ENCODE measurements at regions not wholly inside any gene's neighbourhood (a gene's known extent, or its start where the extent isn't known, plus 50 kb on each side); places are given as distances from the start of the nearest gene placed in this dataset.

DNA sequence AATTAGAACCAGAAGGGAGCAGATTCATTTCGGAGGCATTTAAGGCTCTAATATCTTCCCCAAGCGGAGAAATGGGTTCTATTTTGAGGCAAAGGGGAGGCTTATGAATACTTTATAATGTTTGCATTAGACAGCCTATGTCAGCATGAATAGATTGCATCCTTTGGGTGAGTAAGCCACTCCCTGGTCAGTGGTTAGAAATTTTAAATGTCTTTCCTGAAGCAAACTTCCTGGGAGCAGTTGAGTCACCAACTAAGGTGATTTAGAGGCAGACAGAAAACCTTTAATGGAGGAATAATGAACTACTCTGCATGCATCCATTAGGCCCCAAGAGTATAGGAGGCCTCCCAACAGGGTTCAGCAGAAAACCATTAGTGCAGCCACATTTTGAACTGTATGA lies 204.9 kb downstream of the ELAVL2 start:
- H3K56ac ChIP-seq (ENCODE audit: extremely low read depth, insufficient read depth, low read length): no peak overlapping the region
- intact Hi-C loops (cut with micrococcal nuclease): no loop called here
- no peak overlapping the region for H2BK5ac ChIP-seq (ENCODE audit: low read depth, low read length, poor library complexity, severe bottlenecking)
- H3K36me3 ChIP-seq (ENCODE audit: control insufficient read depth, insufficient read depth, low read length): no peaks in the 10 kb centered on the region
- H3K9ac ChIP-seq (ENCODE audit: low read depth, low read length): no peak overlapping the region
- H3K4me1 ChIP-seq (ENCODE audit: control insufficient read depth, insufficient read depth, low read length): no peaks in the 10 kb centered on the region
- H2AK5ac ChIP-seq (ENCODE audit: low read depth, low read length): no peak overlapping the region
- no peaks in the 10 kb centered on the region for H4K20me1 ChIP-seq (ENCODE audit: insufficient read depth, low read length)
- H3K14ac ChIP-seq (replicated peaks; ENCODE audit: low read depth, low read length): no peak overlapping the region
- H2BK120ac ChIP-seq (ENCODE audit: low read depth, low read length): no peak overlapping the region
- H3K18ac ChIP-seq (ENCODE audit: low read depth, low read length): no peak overlapping the region
- H3K9me1 ChIP-seq (ENCODE audit: insufficient read depth, low read length): no peaks in the 10 kb centered on the region
- no peak for DNase-seq
- POLR2A ChIA-PET (ENCODE audit: unreplicated experiment): no interaction called here
- no peak overlapping the region for H3K4me3 ChIP-seq (ENCODE audit: insufficient read depth, low read depth, low read length)
- H4K5ac ChIP-seq (ENCODE audit: low read depth, low read length): no peak overlapping the region
- no peak overlapping the region for H2BK20ac ChIP-seq (ENCODE audit: low read depth, low read length)
- H4K91ac ChIP-seq (ENCODE audit: insufficient read depth, low read depth, low read length): no peak overlapping the region
- H3K27me3 ChIP-seq (ENCODE audit: control insufficient read depth, insufficient read depth, low read length): no peaks in the 10 kb centered on the region
- no peaks in the 10 kb centered on the region for H3K79me1 ChIP-seq (ENCODE audit: low read depth in 1 of 2, low read length in 2 of 2)
- CTCF ChIA-PET: no interaction called here
- no peak overlapping the region for H3K4ac ChIP-seq (ENCODE audit: low read depth, low read length)
- TF ChIP-seq MAZ (IDR thresholded peaks at IDR 0.05; ENCODE audit: borderline replicate concordance, low read depth, low read length) (no peak), RCOR1 (IDR thresholded peaks at IDR 0.05; ENCODE audit: insufficient replicate concordance, low read length) (no peak), SMC3 (IDR thresholded peaks at IDR 0.05; ENCODE audit: low read depth, low read length) (no peak), FOS (IDR thresholded peaks at IDR 0.05; ENCODE audit: low read depth, low read length) (no peak), CTCF (conservative IDR thresholded peaks at IDR 0.05; ENCODE audit: low read depth, low read length) (no peak), RFX5 (IDR thresholded peaks at IDR 0.05; ENCODE audit: low read depth, low read length) (no peak), NFE2L2 (IDR thresholded peaks at IDR 0.05; ENCODE audit: low read depth, low read length) (no peak), RAD21 (IDR thresholded peaks at IDR 0.05; ENCODE audit: low read length) (no peak), POLR2A (IDR thresholded peaks at IDR 0.05; ENCODE audit: low read depth, low read length) (no peak), CEBPB (IDR thresholded peaks at IDR 0.05; ENCODE audit: low read depth, low read length) (no peak), BHLHE40 (IDR thresholded peaks at IDR 0.05; ENCODE audit: low read depth, low read length) (no peak), MAFK (IDR thresholded peaks at IDR 0.05; ENCODE audit: low read depth, low read length) (no peak), CHD1 (IDR thresholded peaks at IDR 0.05; ENCODE audit: low read depth, low read length) (no peak), MXI1 (IDR thresholded peaks at IDR 0.05; ENCODE audit: borderline replicate concordance, low read depth, low read length) (no peak)
- TF ChIP-seq, protein P1, sequence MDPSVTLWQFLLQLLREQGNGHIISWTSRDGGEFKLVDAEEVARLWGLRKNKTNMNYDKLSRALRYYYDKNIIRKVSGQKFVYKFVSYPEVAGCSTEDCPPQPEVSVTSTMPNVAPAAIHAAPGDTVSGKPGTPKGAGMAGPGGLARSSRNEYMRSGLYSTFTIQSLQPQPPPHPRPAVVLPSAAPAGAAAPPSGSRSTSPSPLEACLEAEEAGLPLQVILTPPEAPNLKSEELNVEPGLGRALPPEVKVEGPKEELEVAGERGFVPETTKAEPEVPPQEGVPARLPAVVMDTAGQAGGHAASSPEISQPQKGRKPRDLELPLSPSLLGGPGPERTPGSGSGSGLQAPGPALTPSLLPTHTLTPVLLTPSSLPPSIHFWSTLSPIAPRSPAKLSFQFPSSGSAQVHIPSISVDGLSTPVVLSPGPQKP (IDR thresholded peaks at IDR 0.05; ENCODE audit: borderline replicate concordance, low read depth, low read length): no peak
- TF ChIP-seq, protein P2, sequence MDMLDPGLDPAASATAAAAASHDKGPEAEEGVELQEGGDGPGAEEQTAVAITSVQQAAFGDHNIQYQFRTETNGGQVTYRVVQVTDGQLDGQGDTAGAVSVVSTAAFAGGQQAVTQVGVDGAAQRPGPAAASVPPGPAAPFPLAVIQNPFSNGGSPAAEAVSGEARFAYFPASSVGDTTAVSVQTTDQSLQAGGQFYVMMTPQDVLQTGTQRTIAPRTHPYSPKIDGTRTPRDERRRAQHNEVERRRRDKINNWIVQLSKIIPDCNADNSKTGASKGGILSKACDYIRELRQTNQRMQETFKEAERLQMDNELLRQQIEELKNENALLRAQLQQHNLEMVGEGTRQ (IDR thresholded peaks at IDR 0.05; ENCODE audit: low read depth, low read length): no peak
- dilution Hi-C loops (cut with HindIII; ENCODE audit: low sequenced_read_pairs, unreplicated experiment): no loop called here
- H2AK9ac ChIP-seq (replicated peaks; ENCODE audit: low read depth, low read length, poor library complexity): no peak overlapping the region
- no peak overlapping the region for H3K4me2 ChIP-seq (ENCODE audit: low read depth, low read length)
- H3K27ac ChIP-seq (ENCODE audit: insufficient read depth, low read length): no peak overlapping the region
- in situ Hi-C loops (cut with MboI; ENCODE audit: low sequenced_read_pairs): no loop called here
- WGBS, 2 experiments (ENCODE audit: extremely low coverage in 2 of 2, insufficient read length in 1 of 2): no CpG with 5 or more reads among the region's 2 CpGs
- no peak overlapping the region for H3K23ac ChIP-seq (ENCODE audit: low read depth, low read length)
- no peak for ATAC-seq (ENCODE audit: low read depth)
- H4K8ac ChIP-seq (ENCODE audit: low read depth in 2 of 2, low read length in 2 of 2): no peak overlapping the region
- no peak overlapping the region for H2BK15ac ChIP-seq (ENCODE audit: low read depth, low read length)
- no peak overlapping the region for H2AFZ ChIP-seq (replicated peaks; ENCODE audit: low read length, poor library complexity)
- no TSS peak for BruUV-seq (replicated peaks)
- H3K9me3 ChIP-seq (ENCODE audit: control insufficient read depth, insufficient read depth, low read length): peaks cover 8% of the 10 kb centered on the region

Data from IMR-90 (cell line).